ENCODE measurements at regions not wholly inside any gene's neighbourhood (a gene's known extent, or its start where the extent isn't known, plus 50 kb on each side); places are given as distances from the start of the nearest gene placed in this dataset.

DNA sequence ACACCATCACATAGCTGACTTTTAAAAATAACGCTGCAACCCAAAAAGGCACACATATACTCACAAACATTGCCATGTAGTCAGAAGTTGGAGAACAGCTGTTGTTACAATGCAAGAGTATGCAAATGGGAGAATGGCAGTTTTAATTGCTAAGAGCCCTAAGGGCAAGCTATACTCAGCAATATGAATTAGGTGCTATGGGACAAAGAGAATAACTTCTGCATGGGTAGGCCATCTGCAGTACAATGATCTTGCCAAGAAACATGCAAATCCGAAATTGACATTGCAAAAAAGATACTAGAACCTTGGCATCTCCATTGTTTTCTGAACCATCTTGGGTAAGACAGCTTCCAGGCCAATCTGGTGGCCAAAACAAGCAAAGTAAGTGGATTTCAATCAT lies 697.8 kb downstream of the LRRIQ3 start:
- DNase-seq (ENCODE audit: low spot score) = no peak
- Histone ChIP-seq H3K27me3 (ENCODE audit: insufficient read depth) (no peaks in the 10 kb centered on the region), H3K4me3 (no peak overlapping the region), H3K4me2 (no peak overlapping the region), H3K36me3 (ENCODE audit: insufficient read depth) (no peaks in the 10 kb centered on the region), H3K27ac (ENCODE audit: low read depth) (no peak overlapping the region), H3K79me2 (replicated peaks; ENCODE audit: insufficient read depth) (no peaks in the 10 kb centered on the region), H3K9me2 (ENCODE audit: insufficient read depth) (no peaks in the 10 kb centered on the region), H3K4me1 (ENCODE audit: insufficient read depth) (no peaks in the 10 kb centered on the region), H2AFZ (no peak overlapping the region), H4K20me1 (replicated peaks; ENCODE audit: insufficient read depth) (no peaks in the 10 kb centered on the region), H3F3A (replicated peaks; ENCODE audit: low read depth) (no peaks in the 10 kb centered on the region)
- H3K36me3 Mint-ChIP-seq (ENCODE audit: low read depth) = no peaks in the 10 kb centered on the region
- H3K27ac Mint-ChIP-seq = no peak overlapping the region
- no peak for ATAC-seq
- H3K4me3 Mint-ChIP-seq = no peak overlapping the region
- peaks cover 1% of the 10 kb centered on the region for H3K27me3 Mint-ChIP-seq (ENCODE audit: insufficient read depth, low read depth, poor library complexity)
- no peaks in the 10 kb centered on the region for H3K9me3 Mint-ChIP-seq
- TF ChIP-seq JUNB (IDR thresholded peaks at IDR 0.05; ENCODE audit: unreplicated experiment) (no peak), POLR2AphosphoS5 (IDR thresholded peaks at IDR 0.05; ENCODE audit: low read depth) (no peak), STAT1 (IDR thresholded peaks at IDR 0.05; ENCODE audit: unreplicated experiment) (no peak), ZNF114 (CRISPR knock-in tag; IDR thresholded peaks at IDR 0.05) (no peak), EZH2phosphoT487 (IDR thresholded peaks at IDR 0.05; ENCODE audit: unreplicated experiment) (no peak), ZNF462 (CRISPR knock-in tag; IDR thresholded peaks at IDR 0.05) (no peak), CTCF (conservative IDR thresholded peaks at IDR 0.05; ENCODE audit: low read depth in 2 of 2) (no peak), ZNF331 (CRISPR knock-in tag; IDR thresholded peaks at IDR 0.05; ENCODE audit: low read depth) (no peak)
- TF ChIP-seq, protein P1, sequence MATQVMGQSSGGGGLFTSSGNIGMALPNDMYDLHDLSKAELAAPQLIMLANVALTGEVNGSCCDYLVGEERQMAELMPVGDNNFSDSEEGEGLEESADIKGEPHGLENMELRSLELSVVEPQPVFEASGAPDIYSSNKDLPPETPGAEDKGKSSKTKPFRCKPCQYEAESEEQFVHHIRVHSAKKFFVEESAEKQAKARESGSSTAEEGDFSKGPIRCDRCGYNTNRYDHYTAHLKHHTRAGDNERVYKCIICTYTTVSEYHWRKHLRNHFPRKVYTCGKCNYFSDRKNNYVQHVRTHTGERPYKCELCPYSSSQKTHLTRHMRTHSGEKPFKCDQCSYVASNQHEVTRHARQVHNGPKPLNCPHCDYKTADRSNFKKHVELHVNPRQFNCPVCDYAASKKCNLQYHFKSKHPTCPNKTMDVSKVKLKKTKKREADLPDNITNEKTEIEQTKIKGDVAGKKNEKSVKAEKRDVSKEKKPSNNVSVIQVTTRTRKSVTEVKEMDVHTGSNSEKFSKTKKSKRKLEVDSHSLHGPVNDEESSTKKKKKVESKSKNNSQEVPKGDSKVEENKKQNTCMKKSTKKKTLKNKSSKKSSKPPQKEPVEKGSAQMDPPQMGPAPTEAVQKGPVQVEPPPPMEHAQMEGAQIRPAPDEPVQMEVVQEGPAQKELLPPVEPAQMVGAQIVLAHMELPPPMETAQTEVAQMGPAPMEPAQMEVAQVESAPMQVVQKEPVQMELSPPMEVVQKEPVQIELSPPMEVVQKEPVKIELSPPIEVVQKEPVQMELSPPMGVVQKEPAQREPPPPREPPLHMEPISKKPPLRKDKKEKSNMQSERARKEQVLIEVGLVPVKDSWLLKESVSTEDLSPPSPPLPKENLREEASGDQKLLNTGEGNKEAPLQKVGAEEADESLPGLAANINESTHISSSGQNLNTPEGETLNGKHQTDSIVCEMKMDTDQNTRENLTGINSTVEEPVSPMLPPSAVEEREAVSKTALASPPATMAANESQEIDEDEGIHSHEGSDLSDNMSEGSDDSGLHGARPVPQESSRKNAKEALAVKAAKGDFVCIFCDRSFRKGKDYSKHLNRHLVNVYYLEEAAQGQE (IDR thresholded peaks at IDR 0.05; ENCODE audit: unreplicated experiment) = no peak
- no peaks in the 10 kb centered on the region for H3K4me1 Mint-ChIP-seq

Data from GM23338 (cell line).